Activated T-helper 2 cell treated with anti-CD3 and anti-CD28 coated beads, Interferon-gamma antibody, Interleukin-2, Interleukin-4, amounts not matched to agents 10 μg/mL and 5 μg/mL and 100 μg/mL, durations not matched to agents 14 hours and 24 hours and 36 hours (primary cell): ENCODE measurements at regions not wholly inside any gene's neighbourhood (a gene's known extent, or its start where the extent isn't known, plus 50 kb on each side); places are given as distances from the start of the nearest gene placed in this dataset.
"Not testable (repeated sequence)": the region's sequence is repeated elsewhere in the genome, so short reads cannot be mapped to it uniquely, and the experiment has no call there.

ENCODE experiments used
- DNase-seq: peaks from one replicate; pipeline ENCODE4 v3.0.0; 2021; ENCODE audit warnings: low spot score
- H3K27ac Mint-ChIP-seq: one replicate; pipeline ENCODE4 v1.8.0; 2021; ENCODE audit warnings: mixed read lengths
- H3K27me3 Mint-ChIP-seq: one replicate; pipeline ENCODE4 v1.8.0; 2021; ENCODE audit warnings: low read depth, mixed read lengths
- H3K36me3 Mint-ChIP-seq: one replicate; pipeline ENCODE4 v1.8.0; 2021; ENCODE audit warnings: low read depth, mixed read lengths
- H3K4me1 Mint-ChIP-seq: one replicate; pipeline ENCODE4 v1.8.0; 2021; ENCODE audit warnings: low read depth, mixed read lengths
- H3K4me3 Mint-ChIP-seq: one replicate; pipeline ENCODE4 v1.8.0; 2021; ENCODE audit warnings: low read depth, mild to moderate bottlenecking, moderate library complexity, mixed read lengths
- H3K9me3 Mint-ChIP-seq: one replicate; pipeline ENCODE4 v1.8.0; 2021; ENCODE audit warnings: mixed read lengths
- intact Hi-C: fragments of 100-400 bp; cut with micrococcal nuclease; formaldehyde crosslinking; loops from one replicate; pipeline ENCODE4 v1.15.1; 2023

DNA sequence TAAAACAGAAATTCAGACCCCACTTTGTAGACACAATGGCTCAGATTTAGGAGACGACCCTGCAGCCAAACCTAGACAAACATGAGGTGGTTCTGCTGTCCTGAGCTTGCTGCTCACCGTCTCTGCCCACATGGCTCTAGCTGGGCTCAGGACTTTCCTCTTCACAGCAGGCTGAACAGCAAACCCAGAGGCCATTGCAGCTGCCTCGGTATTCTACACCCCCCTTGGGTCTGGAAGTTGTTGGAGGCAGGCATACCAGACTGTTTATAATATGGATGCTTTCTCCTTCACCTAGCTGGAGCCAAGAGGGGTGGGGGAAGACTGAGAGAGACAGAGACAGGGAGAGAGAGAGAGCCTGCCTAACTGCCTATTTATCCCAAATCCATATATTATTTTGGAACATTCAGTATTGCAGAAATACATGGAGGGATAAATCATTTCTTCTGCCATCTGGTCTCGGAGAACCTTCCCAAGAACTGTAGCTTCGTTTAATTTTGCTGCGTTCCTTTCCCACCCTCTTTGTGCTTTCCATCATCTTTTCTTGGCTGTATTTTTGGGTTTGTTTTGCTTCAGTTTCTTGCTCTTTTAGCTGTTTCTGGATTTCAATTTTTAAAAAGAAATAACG lies 628.2 kb upstream of the RBFOX1 start:
- no peak overlapping the region for H3K27ac Mint-ChIP-seq
- no peaks in the 10 kb centered on the region for H3K36me3 Mint-ChIP-seq

DNA sequence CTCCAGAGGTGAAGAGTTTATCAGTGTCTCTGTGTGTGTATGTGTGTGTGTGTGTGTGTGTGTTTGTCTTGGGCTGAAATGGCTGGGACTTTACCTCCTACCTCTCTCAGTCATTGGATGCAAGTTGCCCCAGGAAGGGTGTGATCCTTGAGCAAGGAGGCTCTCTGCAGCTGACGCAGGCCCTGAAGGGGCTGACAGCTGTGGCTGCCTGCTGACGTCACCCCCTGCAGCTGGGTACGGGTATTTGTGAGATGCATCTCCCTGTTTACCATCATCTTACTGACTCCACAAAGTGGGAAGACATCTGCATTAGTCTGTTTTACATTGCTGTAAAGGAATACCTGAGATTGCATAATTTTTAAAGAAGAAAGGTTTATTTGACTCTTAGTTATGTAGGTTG lies 631.5 kb upstream of the RBFOX1 start:
- Mint-ChIP-seq H3K4me1 (no peaks in the 10 kb centered on the region), H3K36me3 (no peaks in the 10 kb centered on the region), H3K27me3 (no peaks in the 10 kb centered on the region), H3K4me3 (no peak overlapping the region), H3K27ac (no peak overlapping the region), H3K9me3 (peaks cover 35% of the 10 kb centered on the region)
- intact Hi-C loops: no loop called here
- DNase-seq: no peak

More for the DNA sequence above, 628.2 kb upstream of the RBFOX1 start:
- no peak overlapping the region for H3K4me3 Mint-ChIP-seq
- intact Hi-C loops: no loop called here
- no peaks in the 10 kb centered on the region for H3K27me3 Mint-ChIP-seq
- no peaks in the 10 kb centered on the region for H3K4me1 Mint-ChIP-seq
- peaks cover 44% of the 10 kb centered on the region for H3K9me3 Mint-ChIP-seq
- no peak for DNase-seq

DNA sequence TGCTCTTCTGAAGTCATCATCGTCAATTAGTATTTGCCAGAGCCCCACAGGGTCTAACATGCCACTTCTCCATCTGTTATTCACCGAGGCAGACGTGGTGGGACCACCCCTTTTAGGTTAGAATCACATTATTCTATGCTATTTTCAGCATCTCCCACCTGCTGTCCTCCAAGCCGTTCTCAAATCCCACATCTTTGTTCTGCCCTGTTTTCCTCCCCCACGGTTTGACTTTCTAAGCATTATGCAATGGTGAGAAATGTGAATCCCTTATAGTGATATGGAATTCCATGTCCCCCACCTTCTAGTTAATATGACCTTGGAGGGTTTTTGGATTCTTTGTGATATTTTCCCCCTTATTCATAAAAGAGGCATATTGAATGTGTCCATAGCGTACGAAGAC lies 634.1 kb upstream of the RBFOX1 start:
- H3K36me3 Mint-ChIP-seq: no peaks in the 10 kb centered on the region
- no peaks in the 10 kb centered on the region for H3K27me3 Mint-ChIP-seq
- no peak for DNase-seq
- no peak overlapping the region for H3K27ac Mint-ChIP-seq
- no peaks in the 10 kb centered on the region for H3K4me1 Mint-ChIP-seq
- intact Hi-C loops: no loop called here
- no peak overlapping the region for H3K4me3 Mint-ChIP-seq
- H3K9me3 Mint-ChIP-seq: peaks cover 24% of the 10 kb centered on the region

DNA sequence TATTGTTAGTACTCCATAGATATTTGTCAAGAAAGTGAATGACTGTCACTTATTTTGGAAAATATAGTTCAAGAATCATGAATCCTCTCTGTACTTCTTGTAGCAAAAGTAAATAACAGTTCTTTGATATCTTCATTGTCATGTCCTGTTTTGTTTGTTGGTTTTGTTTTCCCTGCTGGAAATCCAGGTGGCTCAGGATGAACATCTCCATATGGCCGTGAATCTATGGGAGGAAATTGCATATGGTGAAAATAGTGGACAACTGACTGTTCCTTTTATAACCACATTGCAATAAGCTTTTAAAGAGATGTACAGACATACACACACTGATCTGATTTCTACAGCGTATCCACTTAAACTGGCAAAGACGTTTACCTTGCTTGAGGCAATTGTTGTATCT lies 637.0 kb upstream of the RBFOX1 start:
- H3K9me3 Mint-ChIP-seq: peaks cover 24% of the 10 kb centered on the region
- no peaks in the 10 kb centered on the region for H3K36me3 Mint-ChIP-seq
- no peak overlapping the region for H3K4me3 Mint-ChIP-seq
- no peaks in the 10 kb centered on the region for H3K27me3 Mint-ChIP-seq
- intact Hi-C loops: no loop called here
- DNase-seq: no peak
- H3K4me1 Mint-ChIP-seq: no peaks in the 10 kb centered on the region
- H3K27ac Mint-ChIP-seq: no peak overlapping the region

DNA sequence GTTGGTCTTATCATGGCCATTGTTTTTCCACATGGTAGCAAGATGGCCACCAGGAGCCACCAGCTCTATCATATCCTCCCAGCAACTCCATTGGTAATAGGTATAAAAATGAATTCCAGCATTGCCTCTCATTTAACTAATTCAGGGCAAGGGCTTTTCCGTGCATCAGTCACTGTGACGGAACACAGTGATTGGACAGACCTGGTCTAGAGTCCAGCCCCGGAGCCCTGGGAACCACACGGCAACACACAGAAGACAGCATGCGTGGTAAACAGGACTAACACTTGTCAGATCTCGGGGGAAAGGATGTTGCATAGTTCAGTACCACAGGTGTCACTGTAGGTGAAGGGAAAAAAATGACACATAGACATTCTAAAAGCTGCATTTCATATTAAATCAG lies 638.0 kb upstream of the RBFOX1 start:
- no peaks in the 10 kb centered on the region for H3K36me3 Mint-ChIP-seq
- intact Hi-C loops: no loop called here
- H3K27me3 Mint-ChIP-seq: no peaks in the 10 kb centered on the region
- no peak overlapping the region for H3K27ac Mint-ChIP-seq
- no peak overlapping the region for H3K4me3 Mint-ChIP-seq
- peaks cover 21% of the 10 kb centered on the region for H3K9me3 Mint-ChIP-seq
- H3K4me1 Mint-ChIP-seq: no peaks in the 10 kb centered on the region
- DNase-seq: no peak

DNA sequence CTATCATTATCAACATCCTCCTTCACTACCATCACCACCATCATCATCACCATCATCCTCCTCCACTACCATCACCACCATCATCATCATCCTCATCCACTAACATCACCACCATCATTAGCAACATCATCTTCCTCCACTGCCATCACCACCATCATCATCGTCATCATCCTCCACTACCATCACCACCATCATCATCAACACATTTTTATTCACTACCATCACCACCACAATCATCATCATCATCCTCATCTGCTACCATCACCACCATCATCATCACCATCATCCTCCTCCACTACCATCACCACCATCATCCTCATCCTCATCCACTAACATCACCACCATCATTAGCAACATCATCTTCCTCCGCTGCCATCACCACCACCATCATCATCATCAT lies 639.2 kb upstream of the RBFOX1 start:
- DNase-seq, H3K4me3 Mint-ChIP-seq, H3K4me1 Mint-ChIP-seq, H3K36me3 Mint-ChIP-seq, intact Hi-C loops, H3K27me3 Mint-ChIP-seq, H3K27ac Mint-ChIP-seq: not testable (repeated sequence)
- H3K9me3 Mint-ChIP-seq: peaks cover 11% of the 10 kb centered on the region

DNA sequence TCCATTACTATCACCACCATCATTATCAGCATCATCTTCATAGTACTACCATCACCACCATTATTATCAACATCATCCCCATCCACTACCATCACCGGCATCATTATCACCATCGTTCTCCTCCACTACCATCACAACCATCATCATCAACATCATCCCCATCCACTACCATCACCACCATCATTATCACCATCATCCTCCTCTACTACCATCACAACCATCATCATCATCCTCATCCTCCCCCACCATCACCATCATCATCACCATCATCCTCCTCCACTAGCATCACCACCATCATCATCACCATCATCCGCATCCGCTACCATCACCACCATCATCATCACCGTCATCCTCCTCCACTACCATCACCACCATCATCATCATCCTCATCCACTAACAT lies 639.8 kb upstream of the RBFOX1 start:
- Mint-ChIP-seq H3K27ac (no peak overlapping the region), H3K4me3 (no peak overlapping the region), H3K4me1 (no peaks in the 10 kb centered on the region), H3K9me3 (peaks cover 14% of the 10 kb centered on the region), H3K36me3 (no peaks in the 10 kb centered on the region), H3K27me3 (no peaks in the 10 kb centered on the region)
- intact Hi-C loops: no loop called here
- DNase-seq: no peak

DNA sequence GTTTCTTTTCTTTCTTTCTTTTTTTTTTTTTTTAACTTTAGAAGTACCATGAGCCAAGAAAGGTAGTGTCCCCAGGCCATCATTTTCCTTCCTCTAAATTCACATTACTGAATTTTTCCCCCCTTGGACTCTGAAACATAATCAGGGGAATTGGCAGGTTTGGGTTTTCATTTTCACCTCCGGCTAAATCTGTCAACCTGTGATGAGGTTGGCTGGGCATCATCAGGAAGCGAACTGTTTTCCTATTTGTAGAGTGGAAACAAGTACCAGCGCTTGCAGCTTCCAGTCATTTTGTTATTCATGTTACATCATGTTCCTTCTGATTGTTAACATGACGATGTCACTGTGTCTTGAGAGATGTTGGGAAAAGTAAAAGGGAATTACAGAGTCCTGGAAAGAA lies 641.9 kb upstream of the RBFOX1 start:
- Mint-ChIP-seq H3K4me1 (no peaks in the 10 kb centered on the region), H3K36me3 (no peaks in the 10 kb centered on the region), H3K4me3 (no peak overlapping the region), H3K9me3 (peaks cover 24% of the 10 kb centered on the region), H3K27ac (no peak overlapping the region), H3K27me3 (no peaks in the 10 kb centered on the region)
- DNase-seq: no peak
- intact Hi-C loops: no loop called here

DNA sequence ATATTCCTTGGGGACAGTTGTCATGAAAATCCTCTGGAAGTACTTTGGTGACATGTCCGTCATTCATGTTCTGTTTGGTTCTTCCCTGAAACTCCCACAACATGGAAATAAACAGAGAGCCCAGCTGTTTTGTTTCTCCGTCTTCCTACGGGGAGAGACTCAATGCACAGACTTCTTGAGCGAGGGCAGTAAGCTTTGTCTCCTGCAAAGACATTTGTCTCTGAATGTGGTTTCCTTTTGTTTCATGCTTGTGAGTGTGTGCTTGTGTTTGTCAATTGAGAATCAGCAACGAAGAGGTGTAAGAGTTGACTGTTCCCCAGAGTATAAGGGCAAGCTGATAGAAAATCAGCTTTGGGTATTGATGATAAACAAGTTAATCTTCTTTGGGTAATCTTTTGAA lies 643.0 kb upstream of the RBFOX1 start:
- H3K4me3 Mint-ChIP-seq: no peak overlapping the region
- H3K4me1 Mint-ChIP-seq: no peaks in the 10 kb centered on the region
- no peaks in the 10 kb centered on the region for H3K36me3 Mint-ChIP-seq
- intact Hi-C loops: no loop called here
- no peaks in the 10 kb centered on the region for H3K27me3 Mint-ChIP-seq
- peaks cover 21% of the 10 kb centered on the region for H3K9me3 Mint-ChIP-seq
- H3K27ac Mint-ChIP-seq: no peak overlapping the region
- DNase-seq: no peak

DNA sequence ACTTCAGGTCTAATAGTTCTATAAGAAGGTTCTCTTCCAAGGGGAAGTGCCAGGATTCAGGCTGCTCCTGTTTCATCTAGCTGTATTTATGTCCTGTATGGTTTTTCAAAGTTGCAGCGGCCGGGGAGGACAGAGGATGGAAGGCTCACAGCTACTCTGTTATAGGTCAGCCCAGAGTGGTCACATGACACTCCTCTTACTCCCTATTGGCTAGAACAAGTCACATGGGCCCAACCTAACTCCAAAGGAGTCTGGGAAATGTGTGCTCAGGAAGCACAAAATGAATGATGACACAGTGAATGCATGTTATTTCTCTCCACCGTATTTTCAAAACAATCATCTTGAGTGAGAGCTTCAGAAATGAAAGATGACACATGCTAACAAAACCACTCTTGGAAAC lies 645.1 kb upstream of the RBFOX1 start:
- DNase-seq: no peak
- Mint-ChIP-seq H3K27me3 (no peaks in the 10 kb centered on the region), H3K4me1 (no peaks in the 10 kb centered on the region), H3K9me3 (peaks cover 21% of the 10 kb centered on the region), H3K36me3 (no peaks in the 10 kb centered on the region), H3K4me3 (no peak overlapping the region), H3K27ac (no peak overlapping the region)
- intact Hi-C loops: no loop called here

DNA sequence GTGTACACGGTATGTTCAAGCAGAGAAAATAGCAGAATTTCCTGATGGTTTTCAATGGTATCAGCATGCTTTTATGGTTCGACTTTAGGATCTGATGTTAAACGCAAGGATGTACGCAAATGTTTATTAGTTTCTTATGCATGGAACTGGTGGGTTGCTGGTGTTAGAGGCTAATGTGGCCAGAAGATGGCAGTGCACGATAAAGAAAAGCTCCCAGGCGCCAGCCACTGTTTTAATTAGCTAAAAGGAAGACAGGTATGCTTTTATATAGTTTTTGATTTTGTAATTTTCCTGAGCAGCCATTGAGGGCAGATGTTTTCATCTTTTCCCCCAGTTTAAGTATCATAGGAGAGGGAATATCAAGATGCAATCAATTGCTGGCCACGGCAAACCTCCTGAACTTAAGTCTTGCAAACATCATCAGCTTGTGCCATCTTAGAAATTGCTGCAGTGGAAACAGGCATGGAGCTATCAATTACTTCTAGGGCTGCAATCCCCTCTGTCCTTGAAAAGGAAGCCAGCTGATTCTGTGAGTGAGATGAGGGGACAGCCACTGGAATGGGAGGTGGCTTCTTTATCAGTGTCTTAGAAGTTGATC lies 648.5 kb upstream of the RBFOX1 start:
- Mint-ChIP-seq H3K4me1 (no peaks in the 10 kb centered on the region), H3K4me3 (no peak overlapping the region), H3K27ac (no peak overlapping the region), H3K9me3 (peaks cover 17% of the 10 kb centered on the region), H3K27me3 (no peaks in the 10 kb centered on the region), H3K36me3 (no peaks in the 10 kb centered on the region)
- no peak for DNase-seq
- intact Hi-C loops: no loop called here

DNA sequence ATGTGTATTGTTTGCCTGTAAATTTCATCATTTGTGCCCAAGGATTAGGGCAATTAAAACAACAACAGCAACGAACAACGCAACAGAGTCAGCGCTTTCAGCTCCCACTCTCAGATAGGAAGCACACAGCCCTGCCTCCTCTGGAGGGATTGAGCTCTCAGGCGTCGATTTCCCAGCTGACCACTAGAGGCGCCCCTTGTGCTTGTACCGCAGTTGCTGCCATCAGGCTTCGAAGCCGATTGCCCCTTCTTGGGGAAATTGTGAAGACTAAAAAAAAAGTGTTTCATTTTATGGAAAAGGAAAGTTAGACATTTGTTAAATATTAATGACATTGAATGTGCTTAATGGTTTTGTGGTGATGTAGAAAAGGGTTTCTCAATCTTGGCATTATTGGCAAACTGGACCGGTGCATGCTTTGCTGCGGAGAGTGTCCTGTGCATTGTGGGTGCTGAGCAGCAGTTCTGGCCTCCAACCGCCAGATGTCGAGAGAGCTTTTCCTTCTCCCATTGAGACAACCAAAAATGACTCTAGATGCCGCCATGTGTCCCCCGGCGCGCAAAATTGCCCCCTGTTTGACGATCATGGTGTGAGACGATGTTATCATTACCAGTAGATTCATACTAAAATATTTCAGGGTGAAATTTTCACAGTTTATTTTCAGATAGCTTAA lies 650.4 kb upstream of the RBFOX1 start:
- no peak for DNase-seq
- Mint-ChIP-seq H3K36me3 (no peaks in the 10 kb centered on the region), H3K27ac (no peak overlapping the region), H3K4me3 (no peak overlapping the region), H3K27me3 (no peaks in the 10 kb centered on the region), H3K4me1 (no peaks in the 10 kb centered on the region), H3K9me3 (peaks cover 6% of the 10 kb centered on the region)
- intact Hi-C loops: no loop called here

DNA sequence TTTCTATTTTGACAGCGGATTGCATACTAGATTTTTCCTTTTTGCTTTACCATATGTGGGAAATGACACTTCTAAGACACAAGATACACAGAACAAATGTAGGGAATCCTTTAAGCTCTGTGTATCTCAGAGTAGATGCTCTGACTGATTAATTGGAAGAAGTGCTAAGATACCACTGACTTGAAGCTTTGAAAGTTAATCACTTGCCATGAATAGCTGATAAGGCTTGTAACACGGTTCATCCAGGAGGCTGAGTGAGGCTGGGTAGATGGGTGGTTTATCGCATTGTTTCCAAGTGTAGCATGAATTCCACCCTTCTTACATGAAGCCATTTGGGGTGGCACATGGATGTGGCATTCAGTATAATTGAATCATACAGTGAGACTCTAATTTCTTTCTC lies 654.1 kb upstream of the RBFOX1 start:
- Mint-ChIP-seq H3K27me3 (no peaks in the 10 kb centered on the region), H3K36me3 (no peaks in the 10 kb centered on the region), H3K4me1 (no peaks in the 10 kb centered on the region), H3K9me3 (peaks cover 10% of the 10 kb centered on the region), H3K4me3 (no peak overlapping the region), H3K27ac (no peak overlapping the region)
- no peak for DNase-seq
- intact Hi-C loops: no loop called here
